CD8-positive, alpha-beta memory T cell (primary cell): ENCODE measurements at regions not wholly inside any gene's neighbourhood (a gene's known extent, or its start where the extent isn't known, plus 50 kb on each side); places are given as distances from the start of the nearest gene placed in this dataset.
A peak's percentile ranks its signal among the peaks of the same experiment; 100 is the strongest.
"Not testable (repeated sequence)": the region's sequence is repeated elsewhere in the genome, so short reads cannot be mapped to it uniquely, and the experiment has no call there.

Experiments used
- CTCF ChIA-PET: fragments of 350-600 bp; sonication (Branson Sonifier 250); formaldehyde crosslinking; loops from one replicate; lab custom pipeline; 2021; ENCODE audit warnings: antibody characterized with exemption; lab: Charles Lee
- POLR2A ChIA-PET: fragments of 350-600 bp; sonication (Branson Sonifier 250); formaldehyde crosslinking; loops from one replicate; lab custom pipeline; 2021; ENCODE audit warnings: antibody characterized with exemption; lab: Charles Lee
- DNase-seq, 5 donors: peaks; one replicate each; pipeline versions ENCODE4 v3.0.0 to v3.0.0-alpha.2; 2020 to 2022; ENCODE audit warnings: mixed read lengths in 1 of 5
- H3K27ac ChIP-seq: one replicate; pipeline ENCODE4 v1.7.0; 2013; ENCODE audit warnings: low read depth, mild to moderate bottlenecking, low read length, moderate library complexity
- H3K27me3 ChIP-seq: 2 replicates; pipeline ENCODE4 v1.7.0; 2013; ENCODE audit warnings: low read length, mild to moderate bottlenecking; ENCODE audit not compliant: insufficient read depth, poor library complexity, severe bottlenecking
- H3K36me3 ChIP-seq: 2 replicates; pipeline ENCODE4 v1.7.0; 2013; ENCODE audit warnings: mild to moderate bottlenecking, low read length, moderate library complexity; ENCODE audit not compliant: insufficient read depth
- H3K4me1 ChIP-seq: 2 replicates; pipeline ENCODE4 v1.7.0; 2013; ENCODE audit warnings: mild to moderate bottlenecking, low read length, moderate library complexity; ENCODE audit not compliant: insufficient read depth
- H3K4me3 ChIP-seq: 2 replicates; pipeline ENCODE4 v1.7.0; 2013; ENCODE audit warnings: mild to moderate bottlenecking, low read length
- H3K9me3 ChIP-seq: 2 replicates; pipeline ENCODE4 v1.7.0; 2013; ENCODE audit warnings: mild to moderate bottlenecking, low read length
- H3K27ac Mint-ChIP-seq, 8 donors: one replicate each; pipeline ENCODE4 v1.8.0; 2020 to 2021; ENCODE audit warnings: mixed read lengths in 8 of 8, mild to moderate bottlenecking in 6 of 8, inconsistent platforms in 3 of 8, moderate library complexity in 3 of 8
- H3K27me3 Mint-ChIP-seq, 2 donors: one replicate each; pipeline ENCODE4 v1.8.0; 2020 to 2021; ENCODE audit warnings: mixed read lengths in 2 of 2, mild to moderate bottlenecking in 1 of 2, moderate library complexity in 1 of 2
- H3K36me3 Mint-ChIP-seq, 3 donors: one replicate each; pipeline ENCODE4 v1.8.0; 2020 to 2021; ENCODE audit warnings: mixed read lengths in 3 of 3, inconsistent platforms in 1 of 3, mild to moderate bottlenecking in 1 of 3
- H3K4me1 Mint-ChIP-seq, 3 donors: one replicate each; pipeline ENCODE4 v1.8.0; 2020 to 2021; ENCODE audit warnings: mixed read lengths in 3 of 3, inconsistent platforms in 1 of 3, mild to moderate bottlenecking in 1 of 3
- H3K4me3 Mint-ChIP-seq, 7 donors: one replicate each; pipeline ENCODE4 v1.8.0; 2020 to 2021; ENCODE audit warnings: mixed read lengths in 7 of 7, mild to moderate bottlenecking in 6 of 7, moderate library complexity in 4 of 7, inconsistent platforms in 2 of 7
- H3K9me3 Mint-ChIP-seq, 5 donors: one replicate each; pipeline ENCODE4 v1.8.0; 2020 to 2022; ENCODE audit warnings: mixed read lengths in 5 of 5, mild to moderate bottlenecking in 3 of 5, moderate library complexity in 2 of 5, inconsistent platforms in 1 of 5

GRCh38 chr3:128548426-128549282 is 55.7 kb upstream of the GATA2 start:
- Mint-ChIP-seq H3K4me1 (peaks cover 0 to 2% (median 0%) of the 10 kb centered on the region in 3 donors), H3K27ac (no peak overlapping the region), H3K27me3 (peaks cover 13 to 38% of the 10 kb centered on the region in 2 donors), H3K9me3 (peaks cover 0 to 5% (median 2%) of the 10 kb centered on the region in 5 donors), H3K4me3 (no peak overlapping the region), H3K36me3 (no peaks in the 10 kb centered on the region)
- no peaks in the 10 kb centered on the region for H3K9me3 ChIP-seq
- ChIA-PET POLR2A (no interaction called here), CTCF (interaction anchor here (0.6 kb wide), 1 partner anchor 108 kb away, joined by 4 read pairs; no protein-coding TSS in a partner anchor)
- H3K27ac ChIP-seq = no peak overlapping the region
- no peaks in the 10 kb centered on the region for H3K4me1 ChIP-seq
- DNase-seq = no peak
- H3K27me3 ChIP-seq = no peaks in the 10 kb centered on the region
- H3K36me3 ChIP-seq = no peaks in the 10 kb centered on the region
- H3K4me3 ChIP-seq = no peak overlapping the region

- peaks cover 14 to 37% of the 10 kb centered on the region in 2 donors for H3K27me3 Mint-ChIP-seq
- H3K4me1 Mint-ChIP-seq = no peaks in the 10 kb centered on the region
- no peak overlapping the region for H3K4me3 ChIP-seq
- ChIA-PET POLR2A (no interaction called here), CTCF (interaction anchor here (0.6 kb wide), 1 partner anchor 109 kb away, joined by 4 read pairs; no protein-coding TSS in a partner anchor)
- peaks cover 0 to 5% (median 0%) of the 10 kb centered on the region in 3 donors for H3K36me3 Mint-ChIP-seq
- no peak overlapping the region for H3K4me3 Mint-ChIP-seq
- no peaks in the 10 kb centered on the region for H3K9me3 ChIP-seq
- no peak for DNase-seq
- H3K27me3 ChIP-seq = no peaks in the 10 kb centered on the region
- H3K9me3 Mint-ChIP-seq = peaks cover 5 to 11% (median 6%) of the 10 kb centered on the region in 5 donors
- H3K27ac Mint-ChIP-seq = no peak overlapping the region
- H3K36me3 ChIP-seq = no peaks in the 10 kb centered on the region
- H3K4me1 ChIP-seq = no peaks in the 10 kb centered on the region
- H3K27ac ChIP-seq = peak overlapping the region; percentile 29
Measured at GRCh38 chr3:128548021-128548420, 55.0 kb upstream of the GATA2 start.

GRCh38 chr3:128547368-128547987 is 54.5 kb upstream of the GATA2 start:
- ChIA-PET CTCF (no interaction called here), POLR2A (no interaction called here)
- Mint-ChIP-seq H3K27ac (peak overlapping the region in 1 of 8 donors; percentile 38), H3K4me3 (no peak overlapping the region), H3K36me3 (peaks cover 0 to 10% (median 0%) of the 10 kb centered on the region in 3 donors), H3K27me3 (peaks cover 18 to 35% of the 10 kb centered on the region in 2 donors), H3K9me3 (peaks cover 9 to 16% (median 11%) of the 10 kb centered on the region in 5 donors), H3K4me1 (no peaks in the 10 kb centered on the region)
- Histone ChIP-seq H3K9me3 (no peaks in the 10 kb centered on the region), H3K36me3 (no peaks in the 10 kb centered on the region), H3K27me3 (no peaks in the 10 kb centered on the region), H3K27ac (peak overlapping the region; percentile 29), H3K4me1 (no peaks in the 10 kb centered on the region), H3K4me3 (no peak overlapping the region)
- no peak for DNase-seq

- no peak for DNase-seq
- ChIA-PET POLR2A (no interaction called here), CTCF (no interaction called here)
- Histone ChIP-seq H3K9me3 (no peaks in the 10 kb centered on the region), H3K27me3 (no peaks in the 10 kb centered on the region), H3K36me3 (no peaks in the 10 kb centered on the region), H3K4me1 (no peaks in the 10 kb centered on the region), H3K4me3 (no peak overlapping the region), H3K27ac (peak overlapping the region; percentile 24)
- H3K27me3 Mint-ChIP-seq = peaks cover 23 to 33% of the 10 kb centered on the region in 2 donors
- peaks cover 10 to 16% (median 12%) of the 10 kb centered on the region in 5 donors for H3K9me3 Mint-ChIP-seq
- no peak overlapping the region for H3K4me3 Mint-ChIP-seq
- H3K4me1 Mint-ChIP-seq = no peaks in the 10 kb centered on the region
- H3K27ac Mint-ChIP-seq = no peak overlapping the region
- H3K36me3 Mint-ChIP-seq = peaks cover 0 to 10% (median 0%) of the 10 kb centered on the region in 3 donors
Measured at GRCh38 chr3:128546646-128547045, 53.6 kb upstream of the GATA2 start.

GRCh38 chr3:128545120-128545752 is 52.2 kb upstream of the GATA2 start:
- no peak overlapping the region for H3K27ac Mint-ChIP-seq
- H3K4me3 Mint-ChIP-seq = no peak overlapping the region
- no peaks in the 10 kb centered on the region for H3K4me1 Mint-ChIP-seq
- no peak for DNase-seq
- Histone ChIP-seq H3K4me1 (no peaks in the 10 kb centered on the region), H3K27me3 (no peaks in the 10 kb centered on the region), H3K27ac (no peak overlapping the region), H3K9me3 (no peaks in the 10 kb centered on the region), H3K36me3 (no peaks in the 10 kb centered on the region), H3K4me3 (no peak overlapping the region)
- peaks cover 10 to 16% (median 12%) of the 10 kb centered on the region in 5 donors for H3K9me3 Mint-ChIP-seq
- H3K36me3 Mint-ChIP-seq = peaks cover 0 to 14% (median 0%) of the 10 kb centered on the region in 3 donors
- H3K27me3 Mint-ChIP-seq = peaks cover 27 to 33% of the 10 kb centered on the region in 2 donors
- CTCF ChIA-PET = no interaction called here
- POLR2A ChIA-PET = no interaction called here

- Mint-ChIP-seq H3K36me3 (peaks cover 0 to 14% (median 0%) of the 10 kb centered on the region in 3 donors), H3K27me3 (peaks cover 34 to 39% of the 10 kb centered on the region in 2 donors), H3K4me3 (no peak overlapping the region), H3K4me1 (no peaks in the 10 kb centered on the region), H3K9me3 (peaks cover 10 to 16% (median 12%) of the 10 kb centered on the region in 5 donors), H3K27ac (no peak overlapping the region)
- Histone ChIP-seq H3K36me3 (no peaks in the 10 kb centered on the region), H3K4me3 (no peak overlapping the region), H3K27me3 (no peaks in the 10 kb centered on the region), H3K9me3 (no peaks in the 10 kb centered on the region), H3K4me1 (no peaks in the 10 kb centered on the region), H3K27ac (no peak overlapping the region)
- ChIA-PET CTCF (no interaction called here), POLR2A (no interaction called here)
- no peak for DNase-seq
Measured at GRCh38 chr3:128544190-128544589, 51.2 kb upstream of the GATA2 start.

- DNase-seq, POLR2A ChIA-PET, H3K36me3 ChIP-seq, H3K27me3 ChIP-seq, H3K4me3 ChIP-seq, H3K4me1 ChIP-seq, H3K4me3 Mint-ChIP-seq, H3K9me3 ChIP-seq, H3K27ac ChIP-seq, H3K4me1 Mint-ChIP-seq, H3K27ac Mint-ChIP-seq, CTCF ChIA-PET: not testable (repeated sequence)
- Mint-ChIP-seq H3K36me3 (peaks cover 0 to 14% (median 0%) of the 10 kb centered on the region in 3 donors), H3K27me3 (peaks cover 34 to 39% of the 10 kb centered on the region in 2 donors), H3K9me3 (peaks cover 10 to 16% (median 12%) of the 10 kb centered on the region in 5 donors)
Measured at GRCh38 chr3:128543570-128544174, 50.7 kb upstream of the GATA2 start.
